OCI-LY7 (cell line): ENCODE measurements at regions not wholly inside any gene's neighbourhood (a gene's known extent, or its start where the extent isn't known, plus 50 kb on each side); places are given as distances from the start of the nearest gene placed in this dataset.

ENCODE experiments used
- EZH2phosphoT487 ChIP-seq: fragments of 200-600 bp; sonication (generic); IDR thresholded peaks from 2 replicates; pipeline ENCODE4 v1.6.1; 2018; ENCODE audit warnings: low read depth, borderline replicate concordance, mild to moderate bottlenecking, mixed run types, antibody characterized with exemption, low read length, moderate library complexity, mixed read lengths
- TF ChIP-seq, protein P1 (sequence below): fragments of 200-600 bp; sonication (generic); conservative IDR thresholded peaks from 2 replicates; pipeline ENCODE4 v1.5.1; 2014; ENCODE audit warnings: mild to moderate bottlenecking, antibody characterized with exemption, low read length, moderate library complexity, mixed read lengths

DNA sequence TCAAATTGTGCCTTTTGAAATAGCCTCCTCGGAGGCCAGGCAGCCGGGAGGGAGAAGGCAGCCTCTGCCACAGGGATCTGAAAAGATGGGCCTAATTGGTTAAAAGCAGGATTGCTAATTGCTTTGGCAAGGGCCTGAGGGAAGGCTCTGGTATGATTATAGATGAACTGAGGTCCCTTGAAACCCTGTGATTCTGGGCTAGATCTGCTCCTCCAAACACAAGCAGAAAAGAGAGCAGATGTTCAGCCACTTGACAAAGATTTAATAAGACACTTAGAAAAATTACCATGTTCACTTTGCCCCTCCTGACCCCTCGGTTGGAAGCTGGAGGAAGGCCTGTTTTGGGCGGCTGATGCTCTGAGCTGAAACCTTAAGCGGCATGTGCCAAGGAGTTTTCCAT is 209.5 kb upstream of the MPHOSPH6 start:
- no peak for TF ChIP-seq EZH2phosphoT487
- TF ChIP-seq, protein P1, sequence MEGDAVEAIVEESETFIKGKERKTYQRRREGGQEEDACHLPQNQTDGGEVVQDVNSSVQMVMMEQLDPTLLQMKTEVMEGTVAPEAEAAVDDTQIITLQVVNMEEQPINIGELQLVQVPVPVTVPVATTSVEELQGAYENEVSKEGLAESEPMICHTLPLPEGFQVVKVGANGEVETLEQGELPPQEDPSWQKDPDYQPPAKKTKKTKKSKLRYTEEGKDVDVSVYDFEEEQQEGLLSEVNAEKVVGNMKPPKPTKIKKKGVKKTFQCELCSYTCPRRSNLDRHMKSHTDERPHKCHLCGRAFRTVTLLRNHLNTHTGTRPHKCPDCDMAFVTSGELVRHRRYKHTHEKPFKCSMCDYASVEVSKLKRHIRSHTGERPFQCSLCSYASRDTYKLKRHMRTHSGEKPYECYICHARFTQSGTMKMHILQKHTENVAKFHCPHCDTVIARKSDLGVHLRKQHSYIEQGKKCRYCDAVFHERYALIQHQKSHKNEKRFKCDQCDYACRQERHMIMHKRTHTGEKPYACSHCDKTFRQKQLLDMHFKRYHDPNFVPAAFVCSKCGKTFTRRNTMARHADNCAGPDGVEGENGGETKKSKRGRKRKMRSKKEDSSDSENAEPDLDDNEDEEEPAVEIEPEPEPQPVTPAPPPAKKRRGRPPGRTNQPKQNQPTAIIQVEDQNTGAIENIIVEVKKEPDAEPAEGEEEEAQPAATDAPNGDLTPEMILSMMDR: no peak
